ENCODE measurements at regions not wholly inside any gene's neighbourhood (a gene's known extent, or its start where the extent isn't known, plus 50 kb on each side); places are given as distances from the start of the nearest gene placed in this dataset.
"Not testable (repeated sequence)": the region's sequence is repeated elsewhere in the genome, so short reads cannot be mapped to it uniquely, and the experiment has no call there.

- no peak for DNase-seq
Measured at GRCh38 chr1:30146448-30146847, 576.9 kb downstream of the MATN1 start.

GRCh38 chr1:30145723-30146303, 577.6 kb downstream of the MATN1 start:
- DNase-seq: no peak

GRCh38 chr1:30144831-30145230, 578.6 kb downstream of the MATN1 start:
- DNase-seq: no peak

- no peak for DNase-seq
Measured at GRCh38 chr1:30143517-30143916, 579.9 kb downstream of the MATN1 start.

DNA sequence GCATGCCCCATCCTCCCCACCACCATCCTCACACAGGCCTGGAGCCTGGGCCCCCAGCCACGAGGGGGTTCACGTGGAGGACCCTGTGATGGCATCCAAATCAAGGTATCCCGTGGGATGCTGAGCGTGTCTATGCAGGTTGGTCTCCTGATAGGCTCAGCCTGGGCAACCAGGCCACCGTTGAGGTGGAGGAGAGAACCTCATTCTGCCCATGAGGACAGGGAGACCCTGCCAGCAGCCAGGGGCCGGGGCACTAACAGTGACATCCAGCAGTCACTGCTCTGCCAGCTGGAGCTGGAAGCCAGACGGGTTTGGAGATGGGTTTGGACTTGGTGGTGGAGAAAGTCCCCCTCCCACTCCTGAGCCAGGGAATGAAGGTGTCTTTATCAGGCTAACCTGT, 582.8 kb downstream of the MATN1 start:
- no peak for DNase-seq

- DNase-seq: no peak
Measured at GRCh38 chr1:30138891-30139290, 584.5 kb downstream of the MATN1 start.

GRCh38 chr1:30137001-30137400, 586.4 kb downstream of the MATN1 start:
- DNase-seq: no peak

- DNase-seq: no peak
Measured at GRCh38 chr1:30135698-30136097, 587.7 kb downstream of the MATN1 start.

DNA sequence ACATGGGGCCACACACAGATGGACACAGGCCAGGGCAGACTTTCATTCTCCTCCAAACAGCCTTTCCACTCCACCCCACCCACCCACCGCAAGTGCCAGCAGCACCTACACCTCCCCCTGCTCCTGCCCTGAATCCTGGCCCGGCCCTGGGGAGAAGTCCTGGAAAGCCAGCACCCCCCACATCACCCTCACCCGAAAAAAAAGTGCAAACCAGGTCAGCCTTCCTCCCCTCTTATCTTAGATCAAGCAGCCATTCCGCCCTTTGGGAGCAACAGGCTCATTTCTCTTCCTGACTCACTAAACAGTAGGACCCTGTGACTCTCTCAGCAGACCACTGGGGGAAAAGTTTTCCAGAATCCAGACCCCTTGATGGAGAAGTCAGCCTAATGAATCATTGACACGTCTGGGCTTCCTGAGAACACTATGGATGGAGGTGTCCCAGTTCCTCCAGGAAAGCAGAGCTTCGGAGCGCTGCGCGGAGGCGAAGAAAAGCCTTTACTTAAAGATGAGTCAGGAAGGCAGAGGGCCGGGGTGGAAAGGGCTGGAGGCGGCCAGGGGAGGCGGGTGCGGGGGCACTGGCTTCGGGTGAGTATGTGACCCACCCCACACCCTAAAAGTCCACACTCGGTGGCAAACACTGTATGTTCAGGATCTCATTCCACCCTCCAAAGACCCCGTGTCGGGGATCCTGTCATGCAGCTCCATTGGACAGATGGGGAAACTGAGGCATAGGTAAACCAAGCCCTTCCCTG, 588.7 kb downstream of the MATN1 start:
- DNase-seq: no peak

DNA sequence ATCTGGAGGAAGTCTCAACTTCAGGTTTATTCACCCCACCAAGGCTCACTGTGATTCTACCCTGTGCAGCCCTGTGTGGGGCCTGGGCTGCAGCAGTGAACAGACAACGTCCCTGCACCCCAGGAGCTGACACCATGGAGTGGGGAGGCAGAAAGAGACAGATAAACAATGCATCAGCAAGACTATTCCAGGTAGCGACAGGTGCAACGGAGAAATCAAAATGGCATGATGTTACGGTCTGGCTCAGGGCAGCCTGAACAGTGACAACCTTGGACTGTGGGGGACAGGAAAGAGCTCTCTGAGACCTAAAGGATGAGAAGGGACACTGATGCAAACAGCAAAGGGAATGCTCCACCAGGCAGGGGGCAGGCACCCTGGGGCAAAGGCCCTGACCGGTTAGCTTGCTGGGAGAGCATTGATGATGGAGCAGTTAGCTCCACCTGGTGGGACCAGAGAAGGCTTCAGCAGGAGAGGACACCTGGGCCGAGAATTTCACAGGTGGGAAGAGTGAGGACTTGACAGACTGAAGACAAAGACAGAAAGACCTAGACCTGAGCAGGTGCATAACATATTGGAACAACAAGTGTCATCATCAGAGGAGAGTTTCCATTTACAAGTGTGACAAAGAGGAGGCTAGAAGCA, 589.9 kb downstream of the MATN1 start:
- DNase-seq: no peak

- no peak for DNase-seq
Measured at GRCh38 chr1:30132602-30133286, 590.6 kb downstream of the MATN1 start.

DNA sequence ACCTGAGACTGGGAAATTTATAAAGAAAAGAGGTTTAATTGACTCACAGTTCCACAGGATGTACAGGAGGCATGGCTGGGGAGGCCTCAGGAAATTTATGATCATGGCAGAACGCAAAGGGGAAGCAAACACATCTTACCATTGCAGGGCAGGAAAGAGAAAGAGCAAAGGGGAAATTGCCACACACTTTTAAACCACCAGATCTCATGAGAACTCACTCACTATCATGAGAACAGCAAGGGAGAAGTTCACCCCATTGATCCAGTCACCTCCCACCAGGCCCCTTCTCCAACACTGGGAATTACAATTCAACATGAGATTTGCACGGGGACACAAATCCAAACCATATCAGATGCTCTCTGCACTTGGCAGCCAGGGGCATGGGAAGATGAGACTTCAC, 592.8 kb downstream of the MATN1 start:
- not testable (repeated sequence) for DNase-seq

DNA sequence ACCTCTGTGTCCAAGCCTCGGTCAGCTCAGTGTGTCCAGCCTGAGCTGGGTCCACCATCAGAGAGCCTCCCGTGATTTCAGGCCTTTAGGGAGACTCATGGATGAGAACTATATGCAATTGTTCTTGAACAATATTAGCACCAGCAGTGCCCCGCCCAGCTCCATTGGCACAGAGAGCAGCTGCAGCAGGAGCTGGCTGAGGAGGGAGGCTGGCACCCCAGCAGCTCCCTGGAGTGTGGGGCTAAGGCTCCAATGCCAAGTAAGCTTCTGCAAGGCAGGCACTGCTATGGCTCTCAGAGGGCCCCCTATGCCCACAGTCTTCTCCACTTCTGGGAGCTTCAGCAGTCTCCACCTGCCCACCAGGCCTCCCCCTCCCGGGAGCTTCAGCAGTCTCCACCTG, 593.3 kb downstream of the MATN1 start:
- DNase-seq: no peak

- no peak for DNase-seq
Measured at GRCh38 chr1:30129421-30130055, 593.8 kb downstream of the MATN1 start.

GRCh38 chr1:30129001-30129408, 594.4 kb downstream of the MATN1 start:
- DNase-seq: no peak

DNA sequence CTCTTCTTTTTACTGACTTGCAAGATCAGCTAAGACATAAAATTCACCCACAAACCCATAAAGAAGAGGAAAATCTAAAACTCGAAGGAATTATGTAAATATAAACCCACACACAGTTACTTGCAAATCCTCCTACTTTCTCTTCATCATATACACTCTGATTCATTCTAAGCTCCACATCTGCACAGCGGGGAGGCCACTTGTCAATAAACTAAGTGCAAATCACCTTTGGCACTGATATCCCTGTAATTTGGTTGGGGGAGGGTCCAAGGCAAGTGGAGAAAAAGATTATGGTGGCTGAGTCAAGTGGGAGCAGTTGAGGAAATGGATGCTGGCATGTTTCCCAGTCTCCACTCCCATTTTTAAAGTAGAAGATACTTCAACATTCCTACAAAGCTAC, 596.5 kb downstream of the MATN1 start:
- no peak for DNase-seq

DNA sequence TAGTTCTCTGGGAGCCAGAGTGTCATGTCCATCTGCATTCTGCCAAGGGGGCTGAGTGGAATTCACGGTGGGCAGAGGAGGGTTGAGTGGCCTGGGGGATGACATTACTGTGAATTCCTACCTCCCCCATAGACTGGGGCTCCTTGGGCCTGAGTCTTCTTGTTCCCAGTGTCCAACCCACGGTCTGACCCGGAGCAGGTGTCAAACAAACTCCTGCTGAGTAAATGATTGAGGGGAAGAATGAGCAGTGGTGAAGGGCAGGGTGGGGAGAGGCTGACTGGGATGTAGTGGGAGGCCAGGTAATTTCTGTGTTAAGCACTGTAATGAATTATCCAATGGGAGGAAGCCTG, 597.6 kb downstream of the MATN1 start:
- no peak for DNase-seq

DNA sequence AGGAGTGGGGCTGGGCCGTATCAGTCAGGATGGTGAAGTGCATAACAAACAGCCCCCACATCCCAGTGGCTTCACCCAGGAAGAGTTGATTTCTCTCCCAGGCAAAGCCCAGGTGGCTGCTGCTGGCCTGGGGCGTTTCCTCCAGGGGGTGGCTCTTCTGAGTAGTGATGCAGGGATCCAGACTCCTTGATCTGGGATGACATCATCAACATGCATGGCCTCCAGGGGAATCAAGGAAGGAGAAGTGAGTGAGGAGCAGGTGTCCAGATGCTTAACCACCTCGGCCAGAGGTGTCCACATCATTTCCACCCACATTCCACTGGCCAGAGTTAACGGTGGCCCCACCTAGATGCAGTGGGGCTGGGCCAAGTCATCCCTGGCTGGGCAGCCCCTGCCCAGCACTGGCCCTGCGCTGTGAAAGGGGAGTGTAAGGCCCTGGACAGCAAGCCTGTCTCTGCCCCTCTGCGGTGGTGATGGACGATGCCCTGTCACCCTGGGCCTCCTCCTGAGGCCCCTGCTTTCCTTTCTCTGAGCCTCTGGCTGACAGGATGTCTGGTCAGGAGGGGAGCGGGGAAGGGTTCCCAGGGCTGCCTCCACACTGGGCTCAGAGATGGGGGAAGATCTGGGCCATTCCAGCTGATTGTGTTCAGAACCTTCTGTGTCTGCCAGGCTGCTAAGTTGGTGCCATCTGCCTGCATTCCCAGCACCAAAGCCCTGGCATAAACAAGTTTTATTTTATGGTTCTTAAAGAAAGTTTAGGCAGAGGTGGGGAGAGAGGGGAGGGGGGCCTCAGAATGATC, 598.2 kb downstream of the MATN1 start:
- DNase-seq: no peak

DNA sequence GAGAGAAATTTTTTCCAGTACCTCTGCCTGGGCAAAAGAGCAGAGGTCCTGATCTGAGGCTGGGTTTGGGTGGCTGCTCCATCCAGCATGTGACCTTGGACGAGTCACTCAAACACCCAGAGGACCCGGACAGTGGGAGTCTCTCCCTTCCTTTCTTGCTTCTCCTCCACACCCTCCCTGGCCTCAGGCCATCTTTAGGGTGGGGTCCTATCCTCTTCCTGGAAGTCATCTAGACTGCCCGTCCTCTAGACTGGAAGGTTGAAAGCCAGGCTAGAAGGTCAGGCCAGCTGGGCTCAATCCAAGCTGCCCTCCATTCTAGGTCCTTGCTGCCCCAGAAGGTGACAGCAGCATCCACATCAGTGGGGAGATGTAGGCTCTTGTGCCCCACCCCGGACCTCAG, 599.5 kb downstream of the MATN1 start:
- no peak for DNase-seq

- no peak for DNase-seq
Measured at GRCh38 chr1:30123036-30123435, 600.3 kb downstream of the MATN1 start.

DNA sequence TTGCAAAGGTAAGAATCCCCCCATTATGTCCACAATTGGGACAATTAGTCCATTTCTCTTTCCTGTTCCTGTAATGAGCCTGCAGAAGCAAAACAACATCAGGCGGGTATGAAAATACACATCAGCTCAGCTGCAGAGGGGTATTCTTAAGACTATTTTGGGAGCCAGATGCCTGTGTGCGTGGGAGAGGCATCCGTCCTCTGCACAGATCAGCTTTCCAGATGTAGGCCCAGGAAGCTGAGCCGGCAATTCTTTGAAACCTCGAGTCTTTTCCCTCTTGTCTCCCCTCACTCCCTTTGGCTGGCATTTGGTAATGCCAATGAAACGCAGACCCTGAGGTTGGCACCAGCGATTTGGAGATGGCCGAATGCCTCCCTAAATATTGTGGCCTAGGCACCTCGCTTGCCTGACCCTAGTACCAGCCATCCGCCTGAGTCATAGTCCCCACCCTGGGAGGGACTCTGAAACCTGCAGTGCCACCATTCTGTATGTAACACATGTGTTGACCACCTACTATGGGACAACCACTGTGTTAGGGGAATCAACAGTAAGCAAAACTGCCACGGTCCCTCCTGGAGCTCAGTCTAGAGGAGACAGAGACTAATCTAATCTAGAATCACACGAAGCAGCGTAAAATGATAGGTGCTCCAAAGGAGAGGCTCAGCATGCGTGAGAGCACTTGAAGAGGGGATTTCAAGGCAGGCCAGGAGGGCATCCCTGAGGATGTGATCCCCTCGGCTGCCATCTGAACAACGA, 603.0 kb downstream of the MATN1 start:
- no peak for DNase-seq

DNA sequence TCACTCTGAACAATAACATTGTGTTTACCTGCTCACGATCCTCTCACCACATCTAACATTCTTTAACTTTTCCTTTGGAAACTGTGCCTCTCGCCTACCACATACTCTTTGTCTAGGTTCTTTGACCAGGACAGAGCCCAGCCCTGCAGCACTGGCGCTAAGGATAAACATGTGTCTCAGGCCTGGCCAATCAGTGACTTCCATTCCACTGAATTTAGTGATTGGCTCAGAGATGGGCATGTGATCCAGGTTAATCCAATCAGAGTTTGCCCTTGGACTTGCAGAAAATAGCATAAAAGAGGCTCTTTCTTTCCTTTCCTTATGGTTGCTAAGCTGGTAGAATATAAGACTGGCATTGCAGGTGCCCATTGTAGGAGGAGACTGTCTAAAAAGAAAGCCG, 605.7 kb downstream of the MATN1 start:
- no peak for DNase-seq
